Middle frontal gyrus (tissue), 1 donor: ENCODE measurements at regions not wholly inside any gene's neighbourhood (a gene's known extent, or its start where the extent isn't known, plus 50 kb on each side); places are given as distances from the start of the nearest gene placed in this dataset.

Experiments used
- DNase-seq: peaks from one replicate; pipeline ENCODE4 v3.0.0-alpha.2; 2015; ENCODE audit warnings: low spot score; ENCODE audit errors: extremely low spot score

- DNase-seq = no peak
Observed at GRCh38 chr14:98070536-98070935, 1201.5 kb downstream of the BCL11B start.

GRCh38 chr14:98074111-98074510 lies 1197.9 kb downstream of the BCL11B start:
- no peak for DNase-seq

GRCh38 chr14:98077176-98077575 lies 1194.8 kb downstream of the BCL11B start:
- DNase-seq = no peak

- no peak for DNase-seq
Observed at GRCh38 chr14:98082833-98083232, 1189.2 kb downstream of the BCL11B start.

GRCh38 chr14:98085751-98086150 lies 1186.2 kb downstream of the BCL11B start:
- DNase-seq = no peak

- DNase-seq = no peak
Observed at GRCh38 chr14:98093111-98093510, 1178.9 kb downstream of the BCL11B start.

- no peak for DNase-seq
Observed at GRCh38 chr14:98099527-98099926, 1172.5 kb downstream of the BCL11B start.

- DNase-seq = no peak
Observed at GRCh38 chr14:98101323-98101722, 1170.7 kb downstream of the BCL11B start.

- DNase-seq = no peak
Observed at GRCh38 chr14:98103705-98104104, 1168.3 kb downstream of the BCL11B start.

GRCh38 chr14:98109326-98109725 lies 1162.7 kb downstream of the BCL11B start:
- DNase-seq = no peak

- DNase-seq = no peak
Observed at GRCh38 chr14:98112194-98112780, 1159.7 kb downstream of the BCL11B start.

- DNase-seq = no peak
Observed at GRCh38 chr14:98114122-98114895, 1157.7 kb downstream of the BCL11B start.

- DNase-seq = no peak
Observed at GRCh38 chr14:98114946-98115345, 1157.1 kb downstream of the BCL11B start.

GRCh38 chr14:98118749-98119148 lies 1153.2 kb downstream of the BCL11B start:
- DNase-seq = no peak

GRCh38 chr14:98119739-98120138 lies 1152.3 kb downstream of the BCL11B start:
- no peak for DNase-seq

GRCh38 chr14:98120831-98121464 lies 1151.0 kb downstream of the BCL11B start:
- DNase-seq = no peak

- no peak for DNase-seq
Observed at GRCh38 chr14:98122527-98122926, 1149.5 kb downstream of the BCL11B start.

GRCh38 chr14:98130691-98131090 lies 1141.3 kb downstream of the BCL11B start:
- DNase-seq = no peak

GRCh38 chr14:98131406-98131805 lies 1140.6 kb downstream of the BCL11B start:
- no peak for DNase-seq

- DNase-seq = no peak
Observed at GRCh38 chr14:98133806-98134205, 1138.2 kb downstream of the BCL11B start.

GRCh38 chr14:98136012-98136789 lies 1135.8 kb downstream of the BCL11B start:
- DNase-seq = no peak
